Stimulated activated naive CD8-positive, alpha-beta T cell treated with anti-CD3 and anti-CD28 coated beads, Interleukin-15, Interleukin-2, amounts not matched to agents 100 ng/mL and 50 ng/mL, for 24 hours (primary cell): ENCODE measurements at regions not wholly inside any gene's neighbourhood (a gene's known extent, or its start where the extent isn't known, plus 50 kb on each side); places are given as distances from the start of the nearest gene placed in this dataset.

ENCODE experiments used
- H3K27ac Mint-ChIP-seq: one replicate; pipeline ENCODE4 v1.8.0; 2021; ENCODE audit warnings: mild to moderate bottlenecking, mixed read lengths
- H3K27me3 Mint-ChIP-seq: one replicate; pipeline ENCODE4 v1.8.0; 2021; ENCODE audit warnings: mixed read lengths
- H3K36me3 Mint-ChIP-seq: one replicate; pipeline ENCODE4 v1.8.0; 2021; ENCODE audit warnings: low read depth, mixed read lengths
- H3K4me1 Mint-ChIP-seq: one replicate; pipeline ENCODE4 v1.8.0; 2021; ENCODE audit warnings: low read depth, mixed read lengths
- H3K4me3 Mint-ChIP-seq: one replicate; pipeline ENCODE4 v1.8.0; 2021; ENCODE audit warnings: mild to moderate bottlenecking, mixed read lengths
- H3K9me3 Mint-ChIP-seq: one replicate; pipeline ENCODE4 v1.8.0; 2021; ENCODE audit warnings: mixed read lengths

DNA sequence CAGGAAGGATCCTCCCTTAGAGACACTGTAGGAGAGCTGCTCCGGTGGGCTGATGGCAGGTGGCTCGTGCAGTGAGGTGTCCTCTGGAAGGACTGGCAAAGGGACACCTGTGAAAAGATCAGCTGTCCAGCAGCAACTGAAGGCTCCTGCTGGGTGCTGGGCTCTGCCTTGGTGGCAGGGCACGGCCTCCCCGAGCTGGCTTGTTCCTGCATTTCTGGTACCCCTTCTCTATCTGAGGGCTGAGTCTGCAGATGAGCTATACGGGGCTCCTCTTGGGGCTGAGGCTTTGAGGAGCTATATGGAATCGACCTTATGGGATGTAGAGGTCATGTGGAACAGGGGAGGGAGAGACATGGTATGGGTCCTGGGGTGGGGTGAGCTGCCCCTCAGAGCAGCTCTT lies 875.8 kb downstream of the BRD1 start:
- peaks cover 2% of the 10 kb centered on the region for H3K9me3 Mint-ChIP-seq
- no peaks in the 10 kb centered on the region for H3K36me3 Mint-ChIP-seq
- H3K4me1 Mint-ChIP-seq, result no peaks in the 10 kb centered on the region
- no peak overlapping the region for H3K4me3 Mint-ChIP-seq
- H3K27ac Mint-ChIP-seq, result no peak overlapping the region
- H3K27me3 Mint-ChIP-seq, result peaks cover 8% of the 10 kb centered on the region

DNA sequence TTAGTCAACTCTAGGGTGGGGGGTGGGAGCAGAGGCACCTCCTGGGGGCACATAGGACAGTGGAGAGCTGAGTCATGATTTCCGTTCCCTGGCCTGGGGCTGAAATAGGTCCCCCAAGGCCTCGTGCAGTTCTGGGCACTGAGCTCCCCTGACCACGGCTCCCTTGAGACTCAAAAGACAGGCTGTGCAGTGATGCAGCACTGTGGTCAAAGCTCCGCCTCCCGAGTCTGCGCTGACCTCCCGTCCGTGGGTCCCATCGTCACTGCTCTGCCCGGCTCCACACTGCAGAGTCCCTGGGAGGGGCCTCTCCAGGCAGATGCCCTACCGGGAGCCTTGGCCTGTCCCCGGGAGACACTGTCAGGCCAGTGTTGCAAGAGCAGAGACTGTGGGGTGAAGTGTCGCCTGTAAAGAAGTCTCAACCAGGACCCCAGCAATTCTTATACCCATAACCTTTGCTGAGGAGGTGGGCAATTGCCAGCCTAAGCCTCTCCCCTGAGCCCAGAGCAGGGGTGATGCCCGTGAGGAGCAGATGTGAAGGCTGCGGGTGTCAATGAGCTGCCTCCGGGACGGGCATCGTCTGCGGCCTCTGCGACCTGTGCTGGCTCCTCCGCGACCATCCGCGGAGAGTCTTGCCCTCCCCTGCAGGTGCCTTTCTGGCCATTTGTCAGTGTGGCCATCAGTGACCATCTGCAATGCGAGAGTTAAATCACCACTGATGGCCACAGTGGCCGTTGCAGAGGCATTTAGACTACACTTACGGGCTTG lies 877.3 kb downstream of the BRD1 start:
- no peaks in the 10 kb centered on the region for H3K9me3 Mint-ChIP-seq
- H3K4me3 Mint-ChIP-seq, result no peak overlapping the region
- H3K27ac Mint-ChIP-seq, result no peak overlapping the region
- H3K4me1 Mint-ChIP-seq, result no peaks in the 10 kb centered on the region
- no peaks in the 10 kb centered on the region for H3K36me3 Mint-ChIP-seq
- H3K27me3 Mint-ChIP-seq, result peaks cover 8% of the 10 kb centered on the region

DNA sequence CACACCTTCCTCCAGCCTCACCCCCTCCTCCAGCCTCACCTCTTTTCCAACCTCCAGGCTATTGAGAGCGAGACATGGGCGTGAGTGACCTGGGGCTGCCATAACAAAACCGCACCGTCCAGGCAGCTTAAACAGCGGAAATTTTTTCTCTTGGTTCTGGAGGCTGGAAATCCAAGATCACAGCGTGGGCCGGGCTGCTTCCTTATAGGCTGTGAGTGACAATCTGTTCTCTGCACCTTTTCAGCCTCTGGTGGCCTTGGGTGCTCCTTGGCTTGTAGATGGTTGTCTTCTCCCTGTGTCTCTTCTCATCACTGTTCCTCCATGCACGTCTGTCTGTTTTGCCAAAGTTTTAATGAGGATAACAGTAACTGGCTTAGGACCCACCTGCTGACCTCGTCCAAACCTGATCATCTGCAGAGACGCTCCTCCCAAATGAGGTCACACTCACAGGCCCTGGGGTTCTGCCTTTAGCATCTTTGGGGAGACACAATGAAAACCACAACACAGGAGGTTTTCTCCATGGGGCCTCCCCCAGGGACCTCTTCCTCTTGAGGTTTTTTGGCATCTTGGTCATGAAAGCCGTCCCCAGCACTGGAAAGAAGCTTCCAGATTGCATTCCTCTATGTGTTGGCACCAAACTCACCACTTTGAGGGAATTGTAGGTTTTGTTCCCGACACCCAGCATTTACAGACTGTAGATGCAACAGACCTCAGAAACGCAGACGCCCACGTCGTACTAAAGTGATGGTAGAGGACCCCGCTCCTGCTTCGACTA lies 878.1 kb downstream of the BRD1 start:
- Mint-ChIP-seq H3K27ac (no peak overlapping the region), H3K4me1 (no peaks in the 10 kb centered on the region)

DNA sequence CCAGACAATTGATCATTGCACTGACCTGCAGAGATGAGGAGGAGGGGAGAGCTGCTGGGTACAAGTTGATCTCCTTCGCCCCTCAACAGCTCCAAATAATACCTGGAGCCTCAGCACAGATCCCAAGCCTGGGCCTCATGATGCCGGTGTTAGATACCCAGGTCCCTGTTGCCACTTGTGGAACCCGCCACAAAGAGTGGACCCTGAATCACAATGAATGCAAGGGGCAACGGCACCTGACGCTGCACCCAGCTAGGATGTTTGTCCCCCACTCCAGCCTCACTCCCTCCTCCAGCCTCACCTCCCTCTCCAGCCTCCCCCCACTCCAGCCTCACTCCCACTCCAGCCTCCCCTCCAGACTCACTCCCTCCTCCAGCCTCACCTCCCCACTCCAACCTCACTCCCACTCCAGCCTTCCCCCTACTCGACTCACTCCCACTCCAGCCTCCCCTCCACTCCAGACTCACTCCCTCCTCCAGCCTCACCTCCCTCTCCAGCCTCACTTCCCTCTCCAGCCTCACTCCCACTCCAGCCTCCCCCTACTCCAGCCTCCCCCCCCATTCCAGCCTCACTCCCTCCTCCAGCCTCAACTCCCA lies 879.0 kb downstream of the BRD1 start:
- Mint-ChIP-seq H3K27ac (no peak overlapping the region), H3K4me1 (no peaks in the 10 kb centered on the region)

More for the DNA sequence above, 878.1 kb downstream of the BRD1 start:
- Mint-ChIP-seq H3K36me3 (no peaks in the 10 kb centered on the region), H3K4me3 (no peak overlapping the region), H3K9me3 (no peaks in the 10 kb centered on the region), H3K27me3 (peaks cover 8% of the 10 kb centered on the region)

DNA sequence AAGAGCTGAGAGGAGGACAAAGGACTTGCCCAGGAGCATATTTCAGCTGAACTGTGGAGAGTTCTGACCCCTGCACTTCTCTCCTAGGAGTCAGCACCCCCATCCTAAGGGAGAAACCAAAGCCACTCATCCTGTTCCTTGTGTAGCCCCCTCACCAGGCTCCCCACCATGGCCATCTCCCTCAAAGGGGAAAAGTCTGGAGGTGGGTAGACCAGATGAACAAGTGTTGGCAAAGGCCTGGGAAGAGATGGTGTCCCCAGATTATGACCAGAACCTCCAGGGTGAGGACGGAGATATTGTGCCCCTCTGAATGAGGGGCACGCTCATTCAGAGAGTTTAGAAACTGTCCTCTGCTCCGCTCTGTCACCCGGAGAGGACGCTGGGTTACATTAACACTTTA lies 880.0 kb downstream of the BRD1 start:
- H3K9me3 Mint-ChIP-seq, result no peaks in the 10 kb centered on the region
- no peak overlapping the region for H3K27ac Mint-ChIP-seq
- no peaks in the 10 kb centered on the region for H3K36me3 Mint-ChIP-seq
- H3K4me1 Mint-ChIP-seq, result no peaks in the 10 kb centered on the region
- H3K27me3 Mint-ChIP-seq, result peaks cover 5% of the 10 kb centered on the region
- no peak overlapping the region for H3K4me3 Mint-ChIP-seq

More for the DNA sequence above, 879.0 kb downstream of the BRD1 start:
- no peaks in the 10 kb centered on the region for H3K9me3 Mint-ChIP-seq
- H3K27me3 Mint-ChIP-seq, result peaks cover 8% of the 10 kb centered on the region
- no peak overlapping the region for H3K4me3 Mint-ChIP-seq
- no peaks in the 10 kb centered on the region for H3K36me3 Mint-ChIP-seq

DNA sequence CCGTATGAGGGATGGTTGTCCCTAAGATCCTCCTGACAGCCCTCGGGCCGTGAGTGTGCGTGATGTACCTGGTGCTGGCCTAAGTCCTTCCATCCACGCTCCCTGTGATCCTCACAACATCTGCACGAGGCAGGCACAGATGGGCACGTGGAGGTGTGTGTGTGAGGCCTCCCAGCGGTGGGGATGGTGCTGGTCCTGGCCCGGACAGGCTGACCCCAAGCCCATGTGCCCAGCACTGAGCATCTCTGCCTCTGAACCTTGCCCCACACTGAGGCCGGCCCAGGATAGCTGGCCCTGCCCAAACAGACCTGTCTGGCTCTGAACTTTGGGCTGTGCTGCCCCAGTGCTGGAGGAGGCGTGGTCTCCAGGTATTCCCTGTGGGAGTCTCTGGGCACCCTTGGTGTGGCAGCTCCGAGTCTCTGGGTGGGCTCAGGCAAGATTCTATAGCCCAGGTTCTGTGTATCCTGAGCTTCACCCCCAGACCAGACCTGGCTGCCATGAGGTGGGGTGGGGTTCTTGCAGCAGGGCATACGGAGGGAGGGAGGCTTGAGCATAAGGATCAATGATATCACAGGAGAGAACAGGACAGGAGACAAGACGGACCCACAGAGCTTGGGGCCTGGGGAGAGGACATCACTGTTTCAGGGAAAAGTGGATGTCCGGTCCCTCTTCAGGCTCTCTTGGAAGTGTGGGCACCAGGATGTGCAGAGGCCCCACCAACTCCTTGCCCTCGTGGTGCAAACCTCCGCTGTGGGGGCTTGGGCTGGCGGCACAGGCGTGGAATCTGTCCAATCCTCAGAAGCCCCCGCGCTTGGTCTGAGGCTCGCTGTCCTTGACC lies 881.8 kb downstream of the BRD1 start:
- H3K4me1 Mint-ChIP-seq, result no peaks in the 10 kb centered on the region
- no peak overlapping the region for H3K4me3 Mint-ChIP-seq
- no peaks in the 10 kb centered on the region for H3K36me3 Mint-ChIP-seq
- no peaks in the 10 kb centered on the region for H3K9me3 Mint-ChIP-seq
- no peak overlapping the region for H3K27ac Mint-ChIP-seq
- peaks cover 5% of the 10 kb centered on the region for H3K27me3 Mint-ChIP-seq

DNA sequence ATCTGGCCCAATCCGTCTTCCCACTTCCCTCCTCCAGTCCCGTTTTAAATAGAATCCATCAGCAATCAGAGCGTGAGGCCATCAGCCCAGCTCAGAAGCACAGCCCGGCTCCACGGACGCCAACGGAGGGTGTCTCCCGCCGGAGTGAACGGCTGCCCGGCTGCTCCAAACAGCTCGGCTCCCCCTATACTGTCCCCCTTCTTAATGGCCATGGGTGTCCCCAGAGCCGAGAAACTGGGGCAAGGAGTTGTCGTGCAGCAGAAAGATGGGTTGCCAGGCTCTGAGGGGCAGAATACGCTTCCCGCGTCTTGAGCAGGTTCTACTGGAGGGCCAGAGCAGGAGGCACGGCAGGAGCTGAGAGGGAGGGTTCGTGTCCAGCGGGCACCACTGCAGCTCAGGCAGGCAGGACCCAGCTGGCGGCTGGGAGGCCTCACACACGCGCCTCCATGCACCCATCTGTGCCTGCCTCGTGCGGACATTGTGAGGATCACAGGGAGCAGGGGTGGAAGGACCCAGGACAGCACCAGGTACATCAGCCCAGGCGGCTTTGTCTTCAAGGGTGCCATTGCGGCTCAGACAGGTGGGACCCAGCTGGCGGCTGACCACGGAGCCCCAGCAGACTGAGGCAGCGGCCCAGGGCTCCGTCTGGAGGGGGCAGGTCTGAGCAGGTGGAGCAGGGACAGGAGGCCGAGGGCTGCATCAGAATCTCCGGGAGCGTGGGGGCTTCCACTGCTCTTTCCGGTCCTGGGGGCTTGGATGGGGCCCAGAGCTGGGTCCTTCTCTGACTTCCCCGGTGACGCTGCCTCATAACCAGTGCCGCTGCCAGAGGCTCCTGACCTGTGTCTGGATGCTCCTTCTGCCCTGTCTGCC lies 882.7 kb downstream of the BRD1 start:
- Mint-ChIP-seq H3K4me1 (no peaks in the 10 kb centered on the region), H3K4me3 (no peak overlapping the region), H3K36me3 (no peaks in the 10 kb centered on the region), H3K9me3 (no peaks in the 10 kb centered on the region), H3K27me3 (peaks cover 5% of the 10 kb centered on the region), H3K27ac (no peak overlapping the region)

DNA sequence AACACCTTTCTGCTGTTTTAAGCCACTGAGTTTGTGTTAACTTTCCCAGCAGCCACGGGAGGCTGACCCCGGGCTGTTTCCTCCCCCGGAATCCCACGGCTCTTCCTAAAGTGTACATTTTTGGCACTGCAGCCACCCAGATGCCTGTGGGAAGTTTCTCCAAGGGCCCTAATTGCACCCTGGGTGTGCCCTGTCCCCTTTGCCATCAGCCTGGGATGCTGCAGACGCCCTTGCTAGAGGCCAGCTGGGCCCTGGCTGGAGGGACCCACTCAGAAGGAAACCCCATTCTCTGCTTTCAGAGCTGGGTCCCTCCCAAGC lies 883.3 kb downstream of the BRD1 start:
- H3K27me3 Mint-ChIP-seq, result no peaks in the 10 kb centered on the region
- H3K4me1 Mint-ChIP-seq, result no peaks in the 10 kb centered on the region
- no peak overlapping the region for H3K27ac Mint-ChIP-seq
- no peak overlapping the region for H3K4me3 Mint-ChIP-seq
- no peaks in the 10 kb centered on the region for H3K9me3 Mint-ChIP-seq
- H3K36me3 Mint-ChIP-seq, result no peaks in the 10 kb centered on the region

DNA sequence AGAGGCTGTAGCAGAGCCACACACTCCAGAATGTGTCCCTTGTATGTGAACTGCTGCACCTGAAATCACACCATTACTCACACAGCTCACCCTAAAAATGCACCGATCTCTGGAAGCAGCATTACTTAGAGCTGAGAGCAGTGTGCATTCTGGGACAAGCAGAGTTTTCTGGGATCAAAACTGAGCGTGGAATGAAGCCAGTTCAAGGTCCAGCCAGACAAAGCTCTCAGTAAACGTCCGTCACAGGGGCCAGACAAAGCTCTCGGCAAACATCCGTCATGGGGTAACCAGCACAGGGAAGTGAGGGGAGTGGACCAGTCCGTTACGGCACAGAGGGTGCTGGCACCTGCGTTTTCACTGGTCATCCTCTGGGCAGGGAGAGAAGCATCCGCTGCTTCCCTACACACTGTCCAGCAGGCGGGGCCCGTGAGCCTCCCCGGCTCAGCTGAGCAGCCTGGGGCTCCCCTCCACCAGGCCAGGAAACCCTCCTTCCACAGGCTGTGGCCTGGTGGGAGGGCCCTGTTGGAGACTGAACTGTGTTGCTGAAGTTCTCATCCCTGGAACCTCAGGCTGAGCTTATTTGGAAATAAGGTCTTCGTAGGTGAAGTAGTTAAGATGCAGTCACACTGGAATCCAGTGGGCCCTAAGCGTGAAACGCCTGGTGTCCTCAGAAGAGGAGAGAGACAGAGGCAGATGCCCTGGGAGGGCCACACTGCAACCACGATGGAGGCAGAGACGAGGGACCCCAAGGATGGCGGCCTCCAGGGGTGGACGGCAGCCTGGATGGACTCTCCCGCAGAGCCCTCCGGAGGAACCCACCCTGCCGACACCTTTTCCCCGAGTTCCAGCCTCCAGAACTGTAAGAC lies 883.9 kb downstream of the BRD1 start:
- Mint-ChIP-seq H3K27ac (no peak overlapping the region), H3K36me3 (no peaks in the 10 kb centered on the region), H3K4me3 (no peak overlapping the region), H3K4me1 (no peaks in the 10 kb centered on the region), H3K9me3 (no peaks in the 10 kb centered on the region), H3K27me3 (no peaks in the 10 kb centered on the region)

DNA sequence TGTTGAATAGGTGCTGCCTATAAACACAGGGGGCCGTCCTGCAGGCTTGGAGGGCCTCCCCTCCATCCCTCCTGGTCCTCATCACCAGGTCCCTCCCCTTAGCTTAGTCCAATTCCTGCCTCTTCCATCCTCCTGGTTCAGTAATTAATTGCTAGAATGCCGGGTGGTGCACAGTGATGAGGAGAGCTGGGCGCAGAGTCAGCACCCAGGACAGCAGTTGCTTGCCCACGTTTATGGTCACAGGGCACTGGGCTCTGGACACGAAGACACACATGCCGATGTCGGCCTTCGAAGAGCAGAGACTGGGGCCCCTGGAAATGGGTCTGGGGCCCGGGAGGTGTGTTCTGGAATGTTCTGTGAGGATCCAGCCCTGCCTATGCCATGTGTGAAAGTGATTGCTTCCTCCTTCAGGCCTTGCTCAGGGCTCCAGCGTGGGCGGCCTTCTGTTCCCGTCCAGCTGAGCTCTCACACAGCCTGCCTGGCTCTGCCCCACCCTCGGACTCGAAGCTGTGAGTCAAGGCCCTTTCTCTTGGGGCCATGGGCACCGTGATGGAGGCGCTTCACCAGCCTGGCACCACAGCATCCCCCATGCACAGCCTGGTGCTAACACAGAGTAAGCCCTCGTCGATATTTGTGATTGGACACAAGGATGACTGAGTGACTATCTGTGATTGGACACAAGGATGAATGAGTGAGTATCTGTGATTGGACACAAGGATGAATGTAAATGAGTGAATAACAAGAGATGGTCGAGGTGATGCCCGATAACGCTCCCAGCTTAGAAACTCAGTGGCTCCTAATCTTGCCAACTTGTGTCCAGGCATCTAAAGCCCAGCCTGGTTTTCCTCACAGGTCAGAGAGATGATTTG lies 884.7 kb downstream of the BRD1 start:
- Mint-ChIP-seq H3K27ac (no peak overlapping the region), H3K4me3 (no peak overlapping the region), H3K9me3 (no peaks in the 10 kb centered on the region), H3K4me1 (no peaks in the 10 kb centered on the region), H3K27me3 (peaks cover 4% of the 10 kb centered on the region), H3K36me3 (no peaks in the 10 kb centered on the region)

DNA sequence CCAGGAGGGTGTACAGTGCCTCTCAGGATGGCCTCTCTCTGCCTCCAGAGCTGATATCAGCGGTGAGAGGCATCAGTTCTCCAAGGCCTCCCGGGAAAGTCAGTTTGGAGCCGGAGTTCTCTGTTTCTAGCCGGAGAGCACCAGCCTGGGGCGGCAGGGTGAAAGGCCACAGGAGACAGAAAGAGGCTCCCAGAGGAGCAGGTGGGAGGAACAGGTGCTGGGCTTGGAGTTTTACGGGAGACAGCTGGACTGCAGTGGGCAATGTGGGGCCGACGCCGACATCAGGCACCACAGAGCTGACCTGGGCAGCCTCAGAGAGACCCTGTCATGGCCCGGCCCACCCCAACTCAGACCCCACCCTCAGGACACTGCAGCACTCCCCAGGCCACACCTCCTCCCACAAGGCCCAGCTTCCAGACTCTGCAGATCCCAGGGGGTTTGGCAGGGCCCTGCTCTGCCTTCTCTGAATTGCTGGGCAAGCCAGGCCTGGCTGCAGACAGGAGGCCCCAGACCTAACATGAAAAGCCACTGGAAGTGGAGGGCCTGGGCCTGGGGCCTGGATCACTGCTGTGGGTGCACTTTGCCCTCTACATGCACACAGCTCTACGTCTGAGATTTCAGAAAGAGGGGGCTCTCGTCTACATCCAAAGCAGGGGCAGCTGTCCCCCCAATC lies 885.6 kb downstream of the BRD1 start:
- Mint-ChIP-seq H3K9me3 (no peaks in the 10 kb centered on the region), H3K4me3 (no peak overlapping the region), H3K27me3 (peaks cover 4% of the 10 kb centered on the region), H3K36me3 (no peaks in the 10 kb centered on the region), H3K27ac (no peak overlapping the region), H3K4me1 (no peaks in the 10 kb centered on the region)
